Activated B cell treated with CpG ODN at 0.5 μM for 24 hours (primary cell): ENCODE measurements at regions not wholly inside any gene's neighbourhood (a gene's known extent, or its start where the extent isn't known, plus 50 kb on each side); places are given as distances from the start of the nearest gene placed in this dataset.

Experiments used
- ATAC-seq: fragments of 200-7000 bp; cut with Tn5 transposase; one replicate; pipeline ENCODE4 v1.10.0; 2021; ENCODE audit warnings: low read depth, mild to moderate bottlenecking, moderate library complexity
- CTCF ChIA-PET: fragments of 350-600 bp; sonication (Branson Sonifier 250); formaldehyde crosslinking; loops from one replicate; lab custom pipeline; 2021; ENCODE audit warnings: antibody characterized with exemption; lab: Charles Lee
- POLR2A ChIA-PET: fragments of 350-600 bp; sonication (Branson Sonifier 250); formaldehyde crosslinking; loops from one replicate; lab custom pipeline; 2021; ENCODE audit warnings: antibody characterized with exemption; lab: Charles Lee
- DNase-seq: peaks from one replicate; pipeline ENCODE4 v3.0.0; 2022
- H3K27ac Mint-ChIP-seq: one replicate; pipeline ENCODE4 v1.8.0; 2020; ENCODE audit warnings: mixed read lengths
- H3K27me3 Mint-ChIP-seq: one replicate; pipeline ENCODE4 v1.8.0; 2021; ENCODE audit warnings: mixed read lengths
- H3K36me3 Mint-ChIP-seq: one replicate; pipeline ENCODE4 v1.8.0; 2021; ENCODE audit warnings: low read depth, mixed read lengths
- H3K4me1 Mint-ChIP-seq: one replicate; pipeline ENCODE4 v1.8.0; 2021; ENCODE audit warnings: mixed read lengths
- H3K4me3 Mint-ChIP-seq: one replicate; pipeline ENCODE4 v1.8.0; 2020; ENCODE audit warnings: mild to moderate bottlenecking, mixed read lengths
- H3K9me3 Mint-ChIP-seq: one replicate; pipeline ENCODE4 v1.8.0; 2020; ENCODE audit warnings: mixed read lengths
- intact Hi-C: fragments of 100-400 bp; cut with micrococcal nuclease; formaldehyde crosslinking; loops from one replicate; pipeline ENCODE4 v1.15.1; 2024
- TF ChIP-seq, protein P1 (sequence below): fragments of 200-600 bp; IDR thresholded peaks from one replicate; pipeline ENCODE4 v1.8.0; 2022; ENCODE audit warnings: antibody characterized with exemption, mild to moderate bottlenecking

DNA sequence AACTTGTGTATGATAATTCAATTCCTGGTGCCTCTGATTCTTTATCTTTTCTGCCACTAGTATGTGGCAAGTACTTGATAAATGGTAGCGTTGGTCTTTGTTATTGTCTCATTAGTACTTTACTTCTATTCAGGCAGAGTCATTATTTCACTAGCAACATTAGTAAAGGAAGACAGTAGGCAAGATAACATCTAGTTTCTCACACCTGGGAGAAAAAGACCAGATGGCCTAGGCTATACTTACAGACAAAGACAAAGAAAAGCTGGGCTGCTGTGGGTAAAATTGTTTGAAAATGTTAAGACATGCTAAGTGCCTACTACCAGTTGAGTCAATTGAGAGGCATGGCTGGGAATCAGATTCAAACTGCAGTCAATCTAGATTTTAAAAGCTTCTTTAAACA lies 198.7 kb upstream of the CMC1 start:
- H3K27me3 Mint-ChIP-seq: peaks cover 4% of the 10 kb centered on the region

DNA sequence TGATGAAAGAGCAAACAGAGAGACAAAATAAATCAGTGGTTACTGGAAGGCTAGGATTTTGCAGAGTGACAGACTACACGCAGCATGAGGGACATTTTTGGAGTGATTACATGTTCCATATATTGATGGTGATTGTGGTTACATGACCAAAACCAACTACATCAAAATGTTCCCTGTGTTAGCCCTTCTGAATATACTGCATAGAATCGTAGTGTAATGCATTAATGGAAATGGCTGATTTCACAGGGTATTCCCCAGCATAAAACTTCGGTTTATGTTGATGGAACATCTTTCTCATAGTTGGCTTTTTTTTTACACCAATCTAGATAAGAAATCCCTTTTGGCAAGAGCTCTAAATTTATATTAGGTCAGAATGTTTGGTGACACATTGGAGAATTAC lies 191.3 kb upstream of the CMC1 start:
- H3K4me1 Mint-ChIP-seq: no peaks in the 10 kb centered on the region
- no peak for ATAC-seq
- H3K9me3 Mint-ChIP-seq: no peaks in the 10 kb centered on the region
- H3K4me3 Mint-ChIP-seq: no peak overlapping the region
- H3K36me3 Mint-ChIP-seq: no peaks in the 10 kb centered on the region
- intact Hi-C loops: no loop called here
- peaks cover 2% of the 10 kb centered on the region for H3K27me3 Mint-ChIP-seq
- no peak overlapping the region for H3K27ac Mint-ChIP-seq
- ChIA-PET CTCF (no interaction called here), POLR2A (no interaction called here)
- TF ChIP-seq, protein P1, sequence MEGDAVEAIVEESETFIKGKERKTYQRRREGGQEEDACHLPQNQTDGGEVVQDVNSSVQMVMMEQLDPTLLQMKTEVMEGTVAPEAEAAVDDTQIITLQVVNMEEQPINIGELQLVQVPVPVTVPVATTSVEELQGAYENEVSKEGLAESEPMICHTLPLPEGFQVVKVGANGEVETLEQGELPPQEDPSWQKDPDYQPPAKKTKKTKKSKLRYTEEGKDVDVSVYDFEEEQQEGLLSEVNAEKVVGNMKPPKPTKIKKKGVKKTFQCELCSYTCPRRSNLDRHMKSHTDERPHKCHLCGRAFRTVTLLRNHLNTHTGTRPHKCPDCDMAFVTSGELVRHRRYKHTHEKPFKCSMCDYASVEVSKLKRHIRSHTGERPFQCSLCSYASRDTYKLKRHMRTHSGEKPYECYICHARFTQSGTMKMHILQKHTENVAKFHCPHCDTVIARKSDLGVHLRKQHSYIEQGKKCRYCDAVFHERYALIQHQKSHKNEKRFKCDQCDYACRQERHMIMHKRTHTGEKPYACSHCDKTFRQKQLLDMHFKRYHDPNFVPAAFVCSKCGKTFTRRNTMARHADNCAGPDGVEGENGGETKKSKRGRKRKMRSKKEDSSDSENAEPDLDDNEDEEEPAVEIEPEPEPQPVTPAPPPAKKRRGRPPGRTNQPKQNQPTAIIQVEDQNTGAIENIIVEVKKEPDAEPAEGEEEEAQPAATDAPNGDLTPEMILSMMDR: no peak
- no peak for DNase-seq

More for the DNA sequence above, 198.7 kb upstream of the CMC1 start:
- TF ChIP-seq, protein P1: no peak
- ATAC-seq (no peak), DNase-seq (no peak)
- Mint-ChIP-seq H3K27ac (no peak overlapping the region), H3K36me3 (no peaks in the 10 kb centered on the region), H3K9me3 (no peaks in the 10 kb centered on the region), H3K4me3 (no peak overlapping the region), H3K4me1 (no peaks in the 10 kb centered on the region)
- CTCF ChIA-PET: no interaction called here
- intact Hi-C loops: no loop called here
- POLR2A ChIA-PET: no interaction called here

DNA sequence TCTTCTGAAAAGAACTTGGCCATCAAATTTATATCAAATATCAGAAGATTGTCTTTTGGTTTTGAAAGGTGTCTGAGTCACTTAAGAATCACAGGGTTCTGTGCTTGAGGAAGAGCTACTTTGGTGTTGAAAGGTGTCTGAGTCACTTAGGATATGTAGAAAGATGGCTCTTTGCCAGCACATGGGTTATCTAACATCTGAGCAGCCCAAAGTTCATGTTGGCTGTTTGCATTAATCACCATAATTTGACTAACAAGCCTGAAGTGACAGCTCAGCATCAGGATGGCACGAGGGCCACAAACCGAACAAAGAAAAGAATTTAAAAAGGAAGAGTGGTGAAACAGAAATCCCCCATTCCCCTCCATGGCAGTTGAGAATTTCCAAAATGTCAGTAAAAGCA lies 190.5 kb upstream of the CMC1 start:
- ChIA-PET CTCF (no interaction called here), POLR2A (no interaction called here)
- DNase-seq (no peak), ATAC-seq (no peak)
- no peak overlapping the region for H3K27ac Mint-ChIP-seq
- no peak overlapping the region for H3K4me3 Mint-ChIP-seq
- no peaks in the 10 kb centered on the region for H3K36me3 Mint-ChIP-seq
- H3K4me1 Mint-ChIP-seq: no peaks in the 10 kb centered on the region
- H3K9me3 Mint-ChIP-seq: no peaks in the 10 kb centered on the region
- intact Hi-C loops: no loop called here
- TF ChIP-seq, protein P1: no peak
- peaks cover 2% of the 10 kb centered on the region for H3K27me3 Mint-ChIP-seq

DNA sequence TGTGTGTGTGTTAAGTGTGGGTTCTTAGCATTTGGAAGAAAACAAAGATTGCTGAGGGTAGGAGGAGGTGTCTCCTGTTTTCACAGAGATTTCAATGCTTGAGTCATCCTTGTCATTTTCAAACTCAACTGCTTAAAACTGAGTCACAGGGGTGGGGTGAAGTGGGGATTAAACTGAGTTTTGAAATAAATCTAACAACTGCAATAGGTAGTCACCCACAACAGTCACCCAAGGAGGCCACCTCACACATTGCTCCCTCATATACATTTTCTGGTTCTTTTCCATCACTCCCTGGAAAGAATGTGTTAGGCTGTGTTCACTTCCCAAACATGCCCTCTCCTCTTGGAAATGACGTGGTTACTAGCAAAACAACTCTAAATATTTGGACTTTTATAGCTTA lies 187.7 kb upstream of the CMC1 start:
- intact Hi-C loops: no loop called here
- no peak for DNase-seq
- TF ChIP-seq, protein P1: no peak
- no peaks in the 10 kb centered on the region for H3K27me3 Mint-ChIP-seq
- no peak for ATAC-seq
- no peaks in the 10 kb centered on the region for H3K4me1 Mint-ChIP-seq
- H3K36me3 Mint-ChIP-seq: no peaks in the 10 kb centered on the region
- POLR2A ChIA-PET: no interaction called here
- CTCF ChIA-PET: no interaction called here
- H3K27ac Mint-ChIP-seq: no peak overlapping the region
- no peaks in the 10 kb centered on the region for H3K9me3 Mint-ChIP-seq
- no peak overlapping the region for H3K4me3 Mint-ChIP-seq

DNA sequence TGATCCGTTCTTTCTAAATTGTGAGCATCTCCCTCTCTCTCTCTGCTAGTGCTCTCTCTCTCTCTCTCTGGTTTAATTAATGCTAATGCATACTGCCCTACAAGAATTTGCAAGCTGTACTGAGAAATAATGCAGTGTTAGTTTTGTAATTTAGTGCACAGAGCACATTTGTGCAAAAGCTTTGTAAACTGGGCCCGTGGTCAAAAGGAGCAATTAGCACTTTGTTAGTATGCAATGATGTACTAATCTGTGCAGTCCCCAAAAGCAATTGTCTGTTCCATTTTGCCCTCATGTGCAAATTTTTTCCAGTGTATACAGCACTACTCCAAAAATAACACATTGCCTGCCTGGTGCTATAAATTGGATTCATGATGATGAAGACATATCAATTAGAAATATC lies 184.6 kb upstream of the CMC1 start:
- Mint-ChIP-seq H3K4me1 (no peaks in the 10 kb centered on the region), H3K4me3 (no peak overlapping the region), H3K27me3 (no peaks in the 10 kb centered on the region), H3K36me3 (no peaks in the 10 kb centered on the region), H3K9me3 (no peaks in the 10 kb centered on the region), H3K27ac (no peak overlapping the region)
- DNase-seq: no peak
- intact Hi-C loops: no loop called here
- no peak for ATAC-seq
- TF ChIP-seq, protein P1: no peak
- ChIA-PET POLR2A (no interaction called here), CTCF (no interaction called here)
